ENCODE measurements at regions not wholly inside any gene's neighbourhood (a gene's known extent, or its start where the extent isn't known, plus 50 kb on each side); places are given as distances from the start of the nearest gene placed in this dataset.

GRCh38 chr11:128391811-128392210 lies 195.5 kb downstream of the ETS1 start:
- no peaks in the 10 kb centered on the region for H3K4me1 ChIP-seq
- FAIRE-seq (no peak), DNase-seq (ENCODE audit: low read depth in 1 of 2, low spot score in 1 of 2) (no peak), ATAC-seq (no peak)
- H3K4me2 ChIP-seq: no peak overlapping the region
- TF ChIP-seq KDM1A (IDR thresholded peaks at IDR 0.05; ENCODE audit: low read depth) (no peak), HOXB13 (CRISPR knock-in tag; IDR thresholded peaks at IDR 0.05; ENCODE audit: low read depth) (no peak), RARB (CRISPR knock-in tag; IDR thresholded peaks at IDR 0.05) (no peak), FOSB (CRISPR knock-in tag; IDR thresholded peaks at IDR 0.05) (no peak), HES2 (IDR thresholded peaks at IDR 0.05) (no peak), HDAC2 (IDR thresholded peaks at IDR 0.05) (no peak), ESRRA (IDR thresholded peaks at IDR 0.05; ENCODE audit: borderline replicate concordance, low read length) (no peak), BHLHE40 (IDR thresholded peaks at IDR 0.05; ENCODE audit: low read depth, low read length) (no peak), JUN (IDR thresholded peaks at IDR 0.05) (no peak), SREBF2 (IDR thresholded peaks at IDR 0.05) (no peak), HOXA7 (CRISPR knock-in tag; IDR thresholded peaks at IDR 0.05) (no peak), GATA3 (IDR thresholded peaks at IDR 0.05; ENCODE audit: borderline replicate concordance) (no peak), RNF2 (IDR thresholded peaks at IDR 0.05; ENCODE audit: borderline replicate concordance, low read depth) (no peak)
- TF ChIP-seq, protein P1, sequence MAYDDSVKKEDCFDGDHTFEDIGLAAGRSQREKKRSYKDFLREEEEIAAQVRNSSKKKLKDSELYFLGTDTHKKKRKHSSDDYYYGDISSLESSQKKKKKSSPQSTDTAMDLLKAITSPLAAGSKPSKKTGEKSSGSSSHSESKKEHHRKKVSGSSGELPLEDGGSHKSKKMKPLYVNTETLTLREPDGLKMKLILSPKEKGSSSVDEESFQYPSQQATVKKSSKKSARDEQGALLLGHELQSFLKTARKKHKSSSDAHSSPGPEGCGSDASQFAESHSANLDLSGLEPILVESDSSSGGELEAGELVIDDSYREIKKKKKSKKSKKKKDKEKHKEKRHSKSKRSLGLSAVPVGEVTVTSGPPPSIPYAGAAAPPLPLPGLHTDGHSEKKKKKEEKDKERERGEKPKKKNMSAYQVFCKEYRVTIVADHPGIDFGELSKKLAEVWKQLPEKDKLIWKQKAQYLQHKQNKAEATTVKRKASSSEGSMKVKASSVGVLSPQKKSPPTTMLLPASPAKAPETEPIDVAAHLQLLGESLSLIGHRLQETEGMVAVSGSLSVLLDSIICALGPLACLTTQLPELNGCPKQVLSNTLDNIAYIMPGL (CRISPR knock-in tag; IDR thresholded peaks at IDR 0.05; ENCODE audit: borderline replicate concordance): no peak
- no peak overlapping the region for H3K27ac ChIP-seq
- CTCF ChIA-PET: interaction anchor here (0.6 to 1.1 kb wide), 2 partner anchors 101 to 157 kb away, joined by 3 read pairs; no protein-coding TSS in a partner anchor
- WGBS (ENCODE audit: missing lambda C conversion rate): 64% methylated on average over 2 of the region's 2 CpGs
- H3K4me3 ChIP-seq: no peak overlapping the region
- POLR2A ChIA-PET: no interaction called here
- H3K9me3 ChIP-seq: no peaks in the 10 kb centered on the region

DNA sequence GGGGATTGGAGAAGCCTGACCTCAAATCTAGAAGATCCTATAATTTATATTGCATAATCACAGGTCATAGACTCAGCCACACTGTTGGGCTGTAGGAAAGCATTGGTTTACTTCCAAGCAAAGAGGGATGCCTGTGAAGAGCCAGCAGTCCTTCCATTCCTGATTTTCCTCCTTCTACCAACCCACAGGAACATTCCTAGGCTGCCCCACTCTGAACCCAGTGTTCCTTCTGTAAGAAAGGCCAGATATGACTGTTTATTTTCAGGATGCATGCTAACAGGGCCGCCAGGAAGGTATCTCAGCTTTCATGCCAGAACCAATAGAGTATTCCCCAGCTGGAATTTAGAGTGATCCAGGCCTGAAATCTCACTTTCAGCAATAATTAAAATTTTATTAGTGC lies 197.1 kb downstream of the ETS1 start:
- no peak for TF ChIP-seq JUN (IDR thresholded peaks at IDR 0.05)
- TF ChIP-seq POLR2AphosphoS2 (conservative IDR thresholded peaks at IDR 0.05; ENCODE audit: low read length): no peak
- TF ChIP-seq ZSCAN20 (CRISPR knock-in tag; IDR thresholded peaks at IDR 0.05): no peak
- TF ChIP-seq, protein P2, sequence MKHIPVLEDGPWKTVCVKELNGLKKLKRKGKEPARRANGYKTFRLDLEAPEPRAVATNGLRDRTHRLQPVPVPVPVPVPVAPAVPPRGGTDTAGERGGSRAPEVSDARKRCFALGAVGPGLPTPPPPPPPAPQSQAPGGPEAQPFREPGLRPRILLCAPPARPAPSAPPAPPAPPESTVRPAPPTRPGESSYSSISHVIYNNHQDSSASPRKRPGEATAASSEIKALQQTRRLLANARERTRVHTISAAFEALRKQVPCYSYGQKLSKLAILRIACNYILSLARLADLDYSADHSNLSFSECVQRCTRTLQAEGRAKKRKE (CRISPR knock-in tag; IDR thresholded peaks at IDR 0.05; ENCODE audit: low read depth): no peak
- no peak for TF ChIP-seq RARB (CRISPR knock-in tag; IDR thresholded peaks at IDR 0.05)
- no peak for TF ChIP-seq BCL3 (IDR thresholded peaks at IDR 0.05)
- no peak for TF ChIP-seq MYC (IDR thresholded peaks at IDR 0.05; ENCODE audit: borderline replicate concordance, low read length)
- no peak for TF ChIP-seq BHLHE40 (IDR thresholded peaks at IDR 0.05; ENCODE audit: low read depth, low read length)
- TF ChIP-seq EHF (CRISPR knock-in tag; IDR thresholded peaks at IDR 0.05): no peak
- TF ChIP-seq ELK1 (IDR thresholded peaks at IDR 0.05; ENCODE audit: low read depth, low read length): no peak
- no peak for TF ChIP-seq RCOR1 (IDR thresholded peaks at IDR 0.05; ENCODE audit: low read depth, low read length)
- no peak for TF ChIP-seq SREBF2 (IDR thresholded peaks at IDR 0.05)
- no peak for TF ChIP-seq CHD2 (IDR thresholded peaks at IDR 0.05; ENCODE audit: low read length, partially characterized antibody)
- TF ChIP-seq CBX2 (IDR thresholded peaks at IDR 0.05; ENCODE audit: borderline replicate concordance, low read depth): no peak
- TF ChIP-seq NPAS2 (CRISPR knock-in tag; IDR thresholded peaks at IDR 0.05; ENCODE audit: borderline replicate concordance): no peak
- TF ChIP-seq, protein P3, sequence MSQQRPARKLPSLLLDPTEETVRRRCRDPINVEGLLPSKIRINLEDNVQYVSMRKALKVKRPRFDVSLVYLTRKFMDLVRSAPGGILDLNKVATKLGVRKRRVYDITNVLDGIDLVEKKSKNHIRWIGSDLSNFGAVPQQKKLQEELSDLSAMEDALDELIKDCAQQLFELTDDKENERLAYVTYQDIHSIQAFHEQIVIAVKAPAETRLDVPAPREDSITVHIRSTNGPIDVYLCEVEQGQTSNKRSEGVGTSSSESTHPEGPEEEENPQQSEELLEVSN (IDR thresholded peaks at IDR 0.05; ENCODE audit: borderline replicate concordance, low read depth): no peak
- no peak for TF ChIP-seq PHF8 (IDR thresholded peaks at IDR 0.05; ENCODE audit: borderline replicate concordance, low read depth)
- TF ChIP-seq TFCP2L1 (CRISPR knock-in tag; IDR thresholded peaks at IDR 0.05): no peak
- Histone ChIP-seq H3K27ac (no peak overlapping the region), H3K4me2 (no peak overlapping the region), H3K4me3 (no peak overlapping the region), H3K4me1 (no peaks in the 10 kb centered on the region), H3K9me3 (no peaks in the 10 kb centered on the region)
- no peak for FAIRE-seq
- no peak for ATAC-seq
- ChIA-PET CTCF (no interaction called here), POLR2A (no interaction called here)
- DNase-seq (ENCODE audit: low read depth in 1 of 2, low spot score in 1 of 2): no peak
- WGBS (ENCODE audit: missing lambda C conversion rate): 44% methylated on average over 1 of the region's 1 CpG
